ENCODE measurements at regions not wholly inside any gene's neighbourhood (a gene's known extent, or its start where the extent isn't known, plus 50 kb on each side); places are given as distances from the start of the nearest gene placed in this dataset.
"Not testable (repeated sequence)": the region's sequence is repeated elsewhere in the genome, so short reads cannot be mapped to it uniquely, and the experiment has no call there.

DNA sequence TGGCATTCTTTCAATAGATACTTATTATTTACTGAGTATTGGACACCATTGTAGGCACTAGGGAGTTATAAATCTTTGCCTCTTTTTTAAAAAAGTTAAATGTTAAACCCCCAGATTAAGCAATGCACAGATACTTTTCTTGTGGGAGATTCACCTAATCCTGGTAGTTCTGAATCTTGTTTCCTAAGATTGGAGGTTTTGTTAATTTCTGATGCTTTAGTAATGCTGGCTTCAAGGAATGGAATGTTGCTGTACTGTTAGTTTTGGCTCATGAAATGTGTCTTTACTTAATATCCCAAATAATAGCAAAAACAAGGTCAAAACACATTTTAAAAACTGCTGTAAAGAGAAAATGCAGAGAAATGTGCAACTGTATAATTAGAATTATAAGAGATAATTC is 200.8 kb downstream of the CCDC74A start:
- TF ChIP-seq, protein P1, sequence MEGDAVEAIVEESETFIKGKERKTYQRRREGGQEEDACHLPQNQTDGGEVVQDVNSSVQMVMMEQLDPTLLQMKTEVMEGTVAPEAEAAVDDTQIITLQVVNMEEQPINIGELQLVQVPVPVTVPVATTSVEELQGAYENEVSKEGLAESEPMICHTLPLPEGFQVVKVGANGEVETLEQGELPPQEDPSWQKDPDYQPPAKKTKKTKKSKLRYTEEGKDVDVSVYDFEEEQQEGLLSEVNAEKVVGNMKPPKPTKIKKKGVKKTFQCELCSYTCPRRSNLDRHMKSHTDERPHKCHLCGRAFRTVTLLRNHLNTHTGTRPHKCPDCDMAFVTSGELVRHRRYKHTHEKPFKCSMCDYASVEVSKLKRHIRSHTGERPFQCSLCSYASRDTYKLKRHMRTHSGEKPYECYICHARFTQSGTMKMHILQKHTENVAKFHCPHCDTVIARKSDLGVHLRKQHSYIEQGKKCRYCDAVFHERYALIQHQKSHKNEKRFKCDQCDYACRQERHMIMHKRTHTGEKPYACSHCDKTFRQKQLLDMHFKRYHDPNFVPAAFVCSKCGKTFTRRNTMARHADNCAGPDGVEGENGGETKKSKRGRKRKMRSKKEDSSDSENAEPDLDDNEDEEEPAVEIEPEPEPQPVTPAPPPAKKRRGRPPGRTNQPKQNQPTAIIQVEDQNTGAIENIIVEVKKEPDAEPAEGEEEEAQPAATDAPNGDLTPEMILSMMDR (optimal IDR thresholded peaks at IDR 0.05 in 1 of 3, IDR thresholded peaks at IDR 0.05 in 1 of 3, conservative IDR thresholded peaks at IDR 0.05 in 1 of 3; ENCODE audit: extremely low read depth in 1 of 3, insufficient read depth in 2 of 3, low read length in 3 of 3), result not testable (repeated sequence)
- TF ChIP-seq EZH2 (IDR thresholded peaks at IDR 0.05; ENCODE audit: low read length), result not testable (repeated sequence)
